Amniotic stem cell (primary cell): ENCODE measurements at regions not wholly inside any gene's neighbourhood (a gene's known extent, or its start where the extent isn't known, plus 50 kb on each side); places are given as distances from the start of the nearest gene placed in this dataset.
A peak's percentile ranks its signal among the peaks of the same experiment; 100 is the strongest.

ENCODE experiments used
- DNase-seq: peaks from one replicate; lab custom pipeline; 2025; lab: John Stamatoyannopoulos, UW

- no peak for DNase-seq
These were observed 142.1 kb upstream of the PABPC4L start for GRCh38 chr4:134343656-134344055.

GRCh38 chr4:134343081-134343480 lies 141.5 kb upstream of the PABPC4L start:
- no peak for DNase-seq

GRCh38 chr4:134337574-134337973 lies 136.0 kb upstream of the PABPC4L start:
- DNase-seq, result no peak

- no peak for DNase-seq
These were observed 127.2 kb upstream of the PABPC4L start for GRCh38 chr4:134328741-134329140.

- no peak for DNase-seq
These were observed 125.9 kb upstream of the PABPC4L start for GRCh38 chr4:134327274-134328122.

GRCh38 chr4:134326866-134327265 lies 125.3 kb upstream of the PABPC4L start:
- DNase-seq, result no peak

GRCh38 chr4:134324179-134324578 lies 122.6 kb upstream of the PABPC4L start:
- no peak for DNase-seq

- peak; percentile 17 for DNase-seq
These were observed 118.5 kb upstream of the PABPC4L start for GRCh38 chr4:134320048-134320447.

GRCh38 chr4:134313591-134313990 lies 112.0 kb upstream of the PABPC4L start:
- no peak for DNase-seq

GRCh38 chr4:134309715-134310114 lies 108.1 kb upstream of the PABPC4L start:
- DNase-seq, result no peak

GRCh38 chr4:134308910-134309309 lies 107.3 kb upstream of the PABPC4L start:
- DNase-seq, result no peak

GRCh38 chr4:134298313-134298712 lies 96.7 kb upstream of the PABPC4L start:
- DNase-seq, result no peak

- no peak for DNase-seq
These were observed 96.2 kb upstream of the PABPC4L start for GRCh38 chr4:134297765-134298164.

- DNase-seq, result no peak
These were observed 81.1 kb upstream of the PABPC4L start for GRCh38 chr4:134282680-134283079.

GRCh38 chr4:134278675-134279074 lies 77.1 kb upstream of the PABPC4L start:
- no peak for DNase-seq

GRCh38 chr4:134276476-134276875 lies 74.9 kb upstream of the PABPC4L start:
- no peak for DNase-seq

GRCh38 chr4:134260126-134260525 lies 58.5 kb upstream of the PABPC4L start:
- no peak for DNase-seq
